ENCODE measurements at regions not wholly inside any gene's neighbourhood (a gene's known extent, or its start where the extent isn't known, plus 50 kb on each side); places are given as distances from the start of the nearest gene placed in this dataset.

- no peaks in the 10 kb centered on the region for H3K4me1 Mint-ChIP-seq (ENCODE audit: low read depth)
- POLR2A ChIA-PET, result no interaction called here
- ATAC-seq, result no peak
- H3K27ac Mint-ChIP-seq, result no peak overlapping the region
- no peak for DNase-seq
- H3K27me3 Mint-ChIP-seq (ENCODE audit: low read depth), result no peaks in the 10 kb centered on the region
- peaks cover 16% of the 10 kb centered on the region for H3K9me3 Mint-ChIP-seq (ENCODE audit: insufficient read depth)
- CTCF ChIA-PET, result no interaction called here
- H3K36me3 Mint-ChIP-seq (ENCODE audit: low read depth), result no peaks in the 10 kb centered on the region
- no peak overlapping the region for H3K4me3 Mint-ChIP-seq
Observed at GRCh38 chr1:195590649-195591048, 1017.6 kb downstream of the KCNT2 start.

- Mint-ChIP-seq H3K27me3 (ENCODE audit: low read depth) (no peaks in the 10 kb centered on the region), H3K4me3 (no peak overlapping the region), H3K4me1 (ENCODE audit: low read depth) (no peaks in the 10 kb centered on the region), H3K27ac (no peak overlapping the region), H3K36me3 (ENCODE audit: low read depth) (no peaks in the 10 kb centered on the region), H3K9me3 (ENCODE audit: insufficient read depth) (peaks cover 16% of the 10 kb centered on the region)
- ATAC-seq (no peak), DNase-seq (no peak)
- CTCF ChIA-PET, result no interaction called here
- POLR2A ChIA-PET, result no interaction called here
Observed at GRCh38 chr1:195584870-195585624, 1023.2 kb downstream of the KCNT2 start.

- H3K36me3 Mint-ChIP-seq (ENCODE audit: low read depth), result no peaks in the 10 kb centered on the region
- H3K27me3 Mint-ChIP-seq (ENCODE audit: low read depth), result no peaks in the 10 kb centered on the region
- ChIA-PET CTCF (no interaction called here), POLR2A (no interaction called here)
- H3K4me3 Mint-ChIP-seq, result no peak overlapping the region
- ATAC-seq, result no peak
- no peak overlapping the region for H3K27ac Mint-ChIP-seq
- H3K4me1 Mint-ChIP-seq (ENCODE audit: low read depth), result no peaks in the 10 kb centered on the region
- peaks cover 4% of the 10 kb centered on the region for H3K9me3 Mint-ChIP-seq (ENCODE audit: insufficient read depth)
- no peak for DNase-seq
Observed at GRCh38 chr1:195580988-195581387, 1027.3 kb downstream of the KCNT2 start.

- Mint-ChIP-seq H3K4me1 (ENCODE audit: low read depth) (no peaks in the 10 kb centered on the region), H3K27ac (no peak overlapping the region), H3K36me3 (ENCODE audit: low read depth) (no peaks in the 10 kb centered on the region), H3K4me3 (no peak overlapping the region), H3K9me3 (ENCODE audit: insufficient read depth) (no peaks in the 10 kb centered on the region), H3K27me3 (ENCODE audit: low read depth) (no peaks in the 10 kb centered on the region)
- ChIA-PET POLR2A (no interaction called here), CTCF (no interaction called here)
- ATAC-seq (no peak), DNase-seq (no peak)
Observed at GRCh38 chr1:195577748-195578147, 1030.5 kb downstream of the KCNT2 start.

- POLR2A ChIA-PET, result no interaction called here
- no peaks in the 10 kb centered on the region for H3K36me3 Mint-ChIP-seq (ENCODE audit: low read depth)
Observed at GRCh38 chr1:195576641-195577040, 1031.6 kb downstream of the KCNT2 start.

GRCh38 chr1:195574511-195574910, 1033.7 kb downstream of the KCNT2 start:
- H3K9me3 Mint-ChIP-seq (ENCODE audit: insufficient read depth), result no peaks in the 10 kb centered on the region
- no peak overlapping the region for H3K27ac Mint-ChIP-seq
- no peaks in the 10 kb centered on the region for H3K4me1 Mint-ChIP-seq (ENCODE audit: low read depth)
- ChIA-PET CTCF (no interaction called here), POLR2A (no interaction called here)
- DNase-seq (no peak), ATAC-seq (no peak)
- H3K36me3 Mint-ChIP-seq (ENCODE audit: low read depth), result no peaks in the 10 kb centered on the region
- H3K27me3 Mint-ChIP-seq (ENCODE audit: low read depth), result no peaks in the 10 kb centered on the region
- no peak overlapping the region for H3K4me3 Mint-ChIP-seq

More at GRCh38 chr1:195576641-195577040, 1031.6 kb downstream of the KCNT2 start:
- no peak overlapping the region for H3K4me3 Mint-ChIP-seq
- no peaks in the 10 kb centered on the region for H3K9me3 Mint-ChIP-seq (ENCODE audit: insufficient read depth)
- DNase-seq (no peak), ATAC-seq (no peak)
- H3K27ac Mint-ChIP-seq, result no peak overlapping the region
- CTCF ChIA-PET, result no interaction called here
- no peaks in the 10 kb centered on the region for H3K27me3 Mint-ChIP-seq (ENCODE audit: low read depth)
- no peaks in the 10 kb centered on the region for H3K4me1 Mint-ChIP-seq (ENCODE audit: low read depth)

GRCh38 chr1:195569934-195570333, 1038.3 kb downstream of the KCNT2 start:
- Mint-ChIP-seq H3K36me3 (ENCODE audit: low read depth) (no peaks in the 10 kb centered on the region), H3K9me3 (ENCODE audit: insufficient read depth) (no peaks in the 10 kb centered on the region), H3K27ac (no peak overlapping the region), H3K27me3 (ENCODE audit: low read depth) (no peaks in the 10 kb centered on the region), H3K4me3 (no peak overlapping the region), H3K4me1 (ENCODE audit: low read depth) (no peaks in the 10 kb centered on the region)
- DNase-seq (no peak), ATAC-seq (no peak)
- ChIA-PET POLR2A (no interaction called here), CTCF (no interaction called here)

- no peaks in the 10 kb centered on the region for H3K36me3 Mint-ChIP-seq (ENCODE audit: low read depth)
- no peaks in the 10 kb centered on the region for H3K27me3 Mint-ChIP-seq (ENCODE audit: low read depth)
- H3K4me3 Mint-ChIP-seq, result no peak overlapping the region
- ATAC-seq, result no peak
- DNase-seq, result no peak
- no peaks in the 10 kb centered on the region for H3K4me1 Mint-ChIP-seq (ENCODE audit: low read depth)
- CTCF ChIA-PET, result no interaction called here
- no peak overlapping the region for H3K27ac Mint-ChIP-seq
- H3K9me3 Mint-ChIP-seq (ENCODE audit: insufficient read depth), result no peaks in the 10 kb centered on the region
- POLR2A ChIA-PET, result no interaction called here
Observed at GRCh38 chr1:195568389-195568788, 1039.9 kb downstream of the KCNT2 start.

- Mint-ChIP-seq H3K27ac (no peak overlapping the region), H3K9me3 (ENCODE audit: insufficient read depth) (no peaks in the 10 kb centered on the region), H3K27me3 (ENCODE audit: low read depth) (no peaks in the 10 kb centered on the region), H3K4me3 (no peak overlapping the region), H3K36me3 (ENCODE audit: low read depth) (no peaks in the 10 kb centered on the region), H3K4me1 (ENCODE audit: low read depth) (no peaks in the 10 kb centered on the region)
- DNase-seq, result no peak
- CTCF ChIA-PET, result no interaction called here
- POLR2A ChIA-PET, result no interaction called here
- ATAC-seq, result no peak
Observed at GRCh38 chr1:195562074-195562473, 1046.2 kb downstream of the KCNT2 start.

- Mint-ChIP-seq H3K9me3 (ENCODE audit: insufficient read depth) (no peaks in the 10 kb centered on the region), H3K27me3 (ENCODE audit: low read depth) (no peaks in the 10 kb centered on the region), H3K4me3 (no peak overlapping the region), H3K36me3 (ENCODE audit: low read depth) (no peaks in the 10 kb centered on the region), H3K27ac (no peak overlapping the region), H3K4me1 (ENCODE audit: low read depth) (no peaks in the 10 kb centered on the region)
- ATAC-seq, result no peak
- DNase-seq, result no peak
- ChIA-PET POLR2A (no interaction called here), CTCF (no interaction called here)
Observed at GRCh38 chr1:195550071-195550862, 1058.0 kb downstream of the KCNT2 start.

GRCh38 chr1:195530961-195531360, 1077.3 kb downstream of the KCNT2 start:
- Mint-ChIP-seq H3K36me3 (ENCODE audit: low read depth) (no peaks in the 10 kb centered on the region), H3K9me3 (ENCODE audit: insufficient read depth) (no peaks in the 10 kb centered on the region), H3K27ac (no peak overlapping the region), H3K27me3 (ENCODE audit: low read depth) (no peaks in the 10 kb centered on the region), H3K4me3 (no peak overlapping the region), H3K4me1 (ENCODE audit: low read depth) (no peaks in the 10 kb centered on the region)
- ATAC-seq (no peak), DNase-seq (no peak)
- CTCF ChIA-PET, result no interaction called here
- POLR2A ChIA-PET, result no interaction called here

GRCh38 chr1:195529881-195530280, 1078.4 kb downstream of the KCNT2 start:
- Mint-ChIP-seq H3K36me3 (ENCODE audit: low read depth) (no peaks in the 10 kb centered on the region), H3K27me3 (ENCODE audit: low read depth) (no peaks in the 10 kb centered on the region), H3K4me1 (ENCODE audit: low read depth) (no peaks in the 10 kb centered on the region), H3K9me3 (ENCODE audit: insufficient read depth) (no peaks in the 10 kb centered on the region), H3K27ac (no peak overlapping the region), H3K4me3 (no peak overlapping the region)
- ChIA-PET CTCF (no interaction called here), POLR2A (no interaction called here)
- no peak for ATAC-seq
- DNase-seq, result no peak

GRCh38 chr1:195520757-195521156, 1087.5 kb downstream of the KCNT2 start:
- CTCF ChIA-PET, result no interaction called here
- H3K9me3 Mint-ChIP-seq (ENCODE audit: insufficient read depth), result peaks cover 7% of the 10 kb centered on the region
- H3K27me3 Mint-ChIP-seq (ENCODE audit: low read depth), result no peaks in the 10 kb centered on the region
- ATAC-seq (no peak), DNase-seq (no peak)
- H3K4me1 Mint-ChIP-seq (ENCODE audit: low read depth), result no peaks in the 10 kb centered on the region
- no peaks in the 10 kb centered on the region for H3K36me3 Mint-ChIP-seq (ENCODE audit: low read depth)
- POLR2A ChIA-PET, result no interaction called here
- H3K27ac Mint-ChIP-seq, result no peak overlapping the region
- H3K4me3 Mint-ChIP-seq, result no peak overlapping the region
